ENCODE measurements at regions not wholly inside any gene's neighbourhood (a gene's known extent, or its start where the extent isn't known, plus 50 kb on each side); places are given as distances from the start of the nearest gene placed in this dataset.

DNA sequence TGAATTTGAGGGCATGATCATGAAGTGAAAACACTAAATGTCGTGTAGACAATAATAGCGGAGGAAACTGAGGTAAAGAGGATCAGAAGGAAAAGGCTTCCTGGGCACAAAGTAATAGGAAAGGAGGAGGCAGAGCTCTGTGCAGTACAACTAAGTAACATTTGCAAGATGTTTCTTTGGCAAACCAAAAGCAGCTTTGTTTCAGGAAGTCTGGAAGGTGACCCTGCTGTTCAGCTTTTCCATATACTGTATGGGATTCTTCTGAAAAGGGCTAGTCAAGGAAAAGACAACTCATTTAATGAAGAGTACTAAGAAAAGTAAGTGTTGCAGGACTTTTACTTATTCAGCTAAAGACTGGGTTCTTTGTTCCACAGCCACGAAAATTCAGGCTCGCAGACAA lies 463.1 kb downstream of the PCDH7 start:
- intact Hi-C loops (cut with micrococcal nuclease; ENCODE audit: unreplicated experiment) = no loop called here
- H3K9me3 Mint-ChIP-seq (ENCODE audit: low read depth, unreplicated experiment) = peaks cover 9% of the 10 kb centered on the region
- TF ChIP-seq, protein P1, sequence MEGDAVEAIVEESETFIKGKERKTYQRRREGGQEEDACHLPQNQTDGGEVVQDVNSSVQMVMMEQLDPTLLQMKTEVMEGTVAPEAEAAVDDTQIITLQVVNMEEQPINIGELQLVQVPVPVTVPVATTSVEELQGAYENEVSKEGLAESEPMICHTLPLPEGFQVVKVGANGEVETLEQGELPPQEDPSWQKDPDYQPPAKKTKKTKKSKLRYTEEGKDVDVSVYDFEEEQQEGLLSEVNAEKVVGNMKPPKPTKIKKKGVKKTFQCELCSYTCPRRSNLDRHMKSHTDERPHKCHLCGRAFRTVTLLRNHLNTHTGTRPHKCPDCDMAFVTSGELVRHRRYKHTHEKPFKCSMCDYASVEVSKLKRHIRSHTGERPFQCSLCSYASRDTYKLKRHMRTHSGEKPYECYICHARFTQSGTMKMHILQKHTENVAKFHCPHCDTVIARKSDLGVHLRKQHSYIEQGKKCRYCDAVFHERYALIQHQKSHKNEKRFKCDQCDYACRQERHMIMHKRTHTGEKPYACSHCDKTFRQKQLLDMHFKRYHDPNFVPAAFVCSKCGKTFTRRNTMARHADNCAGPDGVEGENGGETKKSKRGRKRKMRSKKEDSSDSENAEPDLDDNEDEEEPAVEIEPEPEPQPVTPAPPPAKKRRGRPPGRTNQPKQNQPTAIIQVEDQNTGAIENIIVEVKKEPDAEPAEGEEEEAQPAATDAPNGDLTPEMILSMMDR (IDR thresholded peaks at IDR 0.05; ENCODE audit: unreplicated experiment) = no peak
- no peak overlapping the region for H3K4me3 Mint-ChIP-seq (ENCODE audit: low read depth, unreplicated experiment)
- CTCF ChIA-PET = no interaction called here
- H3K27me3 Mint-ChIP-seq (ENCODE audit: unreplicated experiment) = no peaks in the 10 kb centered on the region
- no peak for DNase-seq
- H3K27ac Mint-ChIP-seq (ENCODE audit: unreplicated experiment) = no peak overlapping the region
- H3K4me1 Mint-ChIP-seq (ENCODE audit: low read depth, unreplicated experiment) = no peaks in the 10 kb centered on the region
- H3K36me3 Mint-ChIP-seq (ENCODE audit: insufficient read depth, unreplicated experiment) = no peaks in the 10 kb centered on the region
- no TSS peak for BruUV-seq (replicated peaks)

DNA sequence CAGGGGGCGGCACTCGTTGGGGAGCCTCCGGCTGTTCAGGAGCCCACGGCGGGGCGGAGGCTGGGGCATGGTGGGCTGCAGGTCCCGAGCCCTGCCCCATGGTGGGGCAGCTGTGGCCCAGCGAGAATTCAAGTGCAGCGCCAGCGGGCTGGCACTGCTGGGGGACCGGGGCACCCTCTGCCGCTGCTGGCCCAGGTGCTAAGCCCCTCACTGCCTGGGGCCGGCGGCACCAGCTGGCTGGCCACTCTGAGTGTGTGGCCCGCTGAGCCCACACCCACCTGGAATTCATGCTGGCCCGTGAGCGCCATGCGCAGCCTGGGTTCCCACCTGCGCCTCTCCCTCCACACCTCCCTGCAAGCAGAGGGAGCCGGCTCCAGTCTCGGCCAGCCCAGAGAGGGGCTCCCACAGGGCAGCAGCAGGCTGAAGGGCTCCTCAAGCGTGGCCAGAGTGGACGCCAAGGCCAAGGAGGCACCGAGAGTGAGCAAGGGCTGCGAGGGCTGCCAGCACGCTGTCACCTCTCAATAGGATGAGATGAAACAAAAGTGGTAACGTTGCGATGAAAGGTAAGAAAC lies 464.9 kb downstream of the PCDH7 start:
- no peak for DNase-seq
- CTCF ChIA-PET = no interaction called here

DNA sequence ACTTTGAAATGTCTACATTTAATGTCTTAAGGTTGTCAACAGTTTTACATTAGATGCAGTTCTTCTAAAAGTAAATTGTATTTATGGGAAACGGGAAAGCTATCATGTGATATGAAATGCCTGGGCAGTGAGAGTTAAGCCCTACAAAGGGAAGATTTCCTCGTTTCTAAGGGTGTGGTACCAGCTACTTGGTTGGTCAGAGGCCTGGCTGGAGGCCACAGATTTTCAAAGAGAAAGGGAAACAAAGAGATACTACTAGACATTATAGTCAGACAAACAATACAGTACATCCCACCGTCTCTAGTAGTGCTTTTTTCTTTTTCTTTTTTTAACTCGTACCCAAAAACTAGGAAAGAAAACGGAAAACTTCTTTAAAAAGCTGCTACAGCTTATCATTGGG lies 467.8 kb downstream of the PCDH7 start:
- H3K9me3 Mint-ChIP-seq (ENCODE audit: low read depth, unreplicated experiment) = peaks cover 10% of the 10 kb centered on the region
- BruUV-seq (replicated peaks) = no TSS peak
- H3K36me3 Mint-ChIP-seq (ENCODE audit: insufficient read depth, unreplicated experiment) = no peaks in the 10 kb centered on the region
- intact Hi-C loops (cut with micrococcal nuclease; ENCODE audit: unreplicated experiment) = no loop called here
- CTCF ChIA-PET = no interaction called here
- no peak for DNase-seq
- TF ChIP-seq, protein P1 (IDR thresholded peaks at IDR 0.05; ENCODE audit: unreplicated experiment) = no peak
- no peaks in the 10 kb centered on the region for H3K4me1 Mint-ChIP-seq (ENCODE audit: low read depth, unreplicated experiment)
- no peak overlapping the region for H3K4me3 Mint-ChIP-seq (ENCODE audit: low read depth, unreplicated experiment)
- H3K27me3 Mint-ChIP-seq (ENCODE audit: unreplicated experiment) = no peaks in the 10 kb centered on the region
- no peak overlapping the region for H3K27ac Mint-ChIP-seq (ENCODE audit: unreplicated experiment)

More for the DNA sequence above, 464.9 kb downstream of the PCDH7 start:
- TF ChIP-seq, protein P1 (IDR thresholded peaks at IDR 0.05; ENCODE audit: unreplicated experiment) = no peak
- Mint-ChIP-seq H3K4me1 (ENCODE audit: low read depth, unreplicated experiment) (no peaks in the 10 kb centered on the region), H3K9me3 (ENCODE audit: low read depth, unreplicated experiment) (peaks cover 9% of the 10 kb centered on the region), H3K4me3 (ENCODE audit: low read depth, unreplicated experiment) (no peak overlapping the region), H3K36me3 (ENCODE audit: insufficient read depth, unreplicated experiment) (no peaks in the 10 kb centered on the region), H3K27me3 (ENCODE audit: unreplicated experiment) (no peaks in the 10 kb centered on the region), H3K27ac (ENCODE audit: unreplicated experiment) (no peak overlapping the region)
- intact Hi-C loops (cut with micrococcal nuclease; ENCODE audit: unreplicated experiment) = no loop called here
- BruUV-seq (replicated peaks) = no TSS peak

DNA sequence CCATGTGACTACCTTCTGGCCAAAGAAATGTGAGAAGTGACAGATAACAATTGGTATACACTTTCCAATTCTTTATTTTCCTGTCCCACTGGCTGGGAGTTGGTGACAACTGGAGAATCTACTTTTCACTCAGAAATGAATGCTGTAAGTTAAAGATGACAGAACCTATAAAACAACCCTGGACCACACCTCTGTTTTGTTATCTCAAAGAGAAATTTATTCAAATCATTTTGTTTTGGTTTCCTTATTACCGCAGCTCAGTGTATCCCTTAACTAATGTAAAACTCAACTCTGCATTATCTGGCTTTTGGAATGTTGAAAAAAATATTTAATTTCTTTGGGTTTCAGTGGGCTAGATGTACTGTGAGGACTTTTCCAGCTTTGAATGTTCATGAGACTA lies 469.8 kb downstream of the PCDH7 start:
- Mint-ChIP-seq H3K36me3 (ENCODE audit: insufficient read depth, unreplicated experiment) (no peaks in the 10 kb centered on the region), H3K4me3 (ENCODE audit: low read depth, unreplicated experiment) (no peak overlapping the region), H3K4me1 (ENCODE audit: low read depth, unreplicated experiment) (no peaks in the 10 kb centered on the region), H3K27me3 (ENCODE audit: unreplicated experiment) (no peaks in the 10 kb centered on the region), H3K27ac (ENCODE audit: unreplicated experiment) (no peak overlapping the region), H3K9me3 (ENCODE audit: low read depth, unreplicated experiment) (peaks cover 9% of the 10 kb centered on the region)
- CTCF ChIA-PET = no interaction called here
- intact Hi-C loops (cut with micrococcal nuclease; ENCODE audit: unreplicated experiment) = no loop called here
- no peak for DNase-seq
- BruUV-seq (replicated peaks) = no TSS peak
- TF ChIP-seq, protein P1 (IDR thresholded peaks at IDR 0.05; ENCODE audit: unreplicated experiment) = no peak

Data from Calu3 (cell line).